NOMO-1 (cell line): ENCODE measurements at regions not wholly inside any gene's neighbourhood (a gene's known extent, or its start where the extent isn't known, plus 50 kb on each side); places are given as distances from the start of the nearest gene placed in this dataset.

ENCODE experiments used
- DNase-seq, 2 experiments: peaks; one replicate each; lab custom pipeline; 2025; ENCODE audit not compliant: unreplicated experiment in 2 of 2; lab: John Stamatoyannopoulos, UW

- no peak for DNase-seq
These were observed 141.0 kb downstream of the MRPL14 start for GRCh38 chr6:43986177-43986825.

- no peak for DNase-seq
These were observed 141.9 kb downstream of the MRPL14 start for GRCh38 chr6:43985329-43985728.

GRCh38 chr6:43984442-43985321, 142.6 kb downstream of the MRPL14 start:
- DNase-seq: no peak

GRCh38 chr6:43983632-43984031, 143.6 kb downstream of the MRPL14 start:
- no peak for DNase-seq

GRCh38 chr6:43983191-43983590, 144.1 kb downstream of the MRPL14 start:
- no peak for DNase-seq

- DNase-seq: no peak
These were observed 145.1 kb downstream of the MRPL14 start for GRCh38 chr6:43982084-43982625.

GRCh38 chr6:43981363-43981990, 145.8 kb downstream of the MRPL14 start:
- no peak for DNase-seq

- DNase-seq: no peak
These were observed 147.1 kb downstream of the MRPL14 start for GRCh38 chr6:43980004-43980795.

GRCh38 chr6:43979525-43979924, 147.7 kb downstream of the MRPL14 start:
- no peak for DNase-seq

GRCh38 chr6:43978473-43979346, 148.5 kb downstream of the MRPL14 start:
- peak; percentile 22 to 46 for DNase-seq

GRCh38 chr6:43977404-43978111, 149.7 kb downstream of the MRPL14 start:
- peak; percentile 72 to 93 for DNase-seq

GRCh38 chr6:43976706-43977403, 150.4 kb downstream of the MRPL14 start:
- no peak for DNase-seq

GRCh38 chr6:43974643-43975230, 152.5 kb downstream of the MRPL14 start:
- no peak for DNase-seq

GRCh38 chr6:43973357-43973756, 153.9 kb downstream of the MRPL14 start:
- DNase-seq: no peak

GRCh38 chr6:43972913-43973300, 154.3 kb downstream of the MRPL14 start:
- DNase-seq: no peak

- no peak for DNase-seq
These were observed 154.9 kb downstream of the MRPL14 start for GRCh38 chr6:43972179-43972912.

GRCh38 chr6:43971776-43972126, 155.5 kb downstream of the MRPL14 start:
- no peak for DNase-seq
